SK-N-SH treated with all-trans-retinoic acid at 6 μM for 48 hours (cell line): ENCODE measurements at regions not wholly inside any gene's neighbourhood (a gene's known extent, or its start where the extent isn't known, plus 50 kb on each side); places are given as distances from the start of the nearest gene placed in this dataset.

Experiments used
- ATAC-seq: fragments of 200-7000 bp; cut with Tn5 transposase; 3 replicates; pipeline ENCODE4 v1.9.1; 2020; ENCODE audit warnings: mild to moderate bottlenecking, moderate library complexity
- ARNTL ChIP-seq: fragments of 450-650 bp; formaldehyde crosslinking; IDR thresholded peaks from 2 replicates; pipeline ENCODE4 v1.5.0; 2020; ENCODE audit warnings: low read depth, mild to moderate bottlenecking, moderate library complexity, borderline replicate concordance
- BACH2 ChIP-seq: fragments of 250-450 bp; sonication (Bioruptor Pico); IDR thresholded peaks from 2 replicates; pipeline ENCODE4 v1.9.0; 2021; ENCODE audit warnings: mild to moderate bottlenecking, borderline replicate concordance
- CSDC2 ChIP-seq: fragments of 250-450 bp; sonication (Bioruptor Pico); IDR thresholded peaks from 2 replicates; pipeline ENCODE4 v1.5.0; 2020; ENCODE audit warnings: mild to moderate bottlenecking, moderate library complexity
- ESRRG ChIP-seq: fragments of 250-450 bp; sonication (Bioruptor Pico); IDR thresholded peaks from 2 replicates; pipeline ENCODE4 v1.6.1; 2021; ENCODE audit warnings: mild to moderate bottlenecking
- GLIS3 ChIP-seq: fragments of 250-450 bp; sonication (Bioruptor Pico); IDR thresholded peaks from 2 replicates; pipeline ENCODE4 v1.5.0; 2020; ENCODE audit warnings: mild to moderate bottlenecking, moderate library complexity
- ISL1 ChIP-seq: fragments of 250-450 bp; sonication (Bioruptor Pico); IDR thresholded peaks from 2 replicates; pipeline ENCODE4 v2.1.2; 2022; ENCODE audit warnings: mild to moderate bottlenecking, moderate library complexity
- PPARA ChIP-seq: fragments of 250-450 bp; sonication (Bioruptor Pico); IDR thresholded peaks from 2 replicates; pipeline ENCODE4 v1.5.0; 2020; ENCODE audit warnings: mild to moderate bottlenecking, borderline replicate concordance
- RARB ChIP-seq: fragments of 250-450 bp; sonication (Bioruptor Pico); IDR thresholded peaks from 2 replicates; pipeline ENCODE4 v1.8.0; 2021; ENCODE audit warnings: mild to moderate bottlenecking, moderate library complexity
- TCF4 ChIP-seq: fragments of 250-450 bp; sonication (Bioruptor Pico); IDR thresholded peaks from 2 replicates; pipeline ENCODE4 v1.8.0; 2021; ENCODE audit warnings: mild to moderate bottlenecking, moderate library complexity, borderline replicate concordance
- TOX ChIP-seq: fragments of 250-450 bp; sonication (Bioruptor Pico); IDR thresholded peaks from 2 replicates; pipeline ENCODE4 v1.8.0; 2021; ENCODE audit warnings: mild to moderate bottlenecking, moderate library complexity, borderline replicate concordance
- ZC3H10 ChIP-seq: fragments of 250-450 bp; sonication (Bioruptor Pico); IDR thresholded peaks from 2 replicates; pipeline ENCODE4 v1.5.1; 2021; ENCODE audit warnings: mild to moderate bottlenecking, moderate library complexity
- ZFP3 ChIP-seq: fragments of 250-450 bp; sonication (Bioruptor Pico); IDR thresholded peaks from 2 replicates; pipeline ENCODE4 v1.5.0; 2020; ENCODE audit warnings: mild to moderate bottlenecking, moderate library complexity
- ZFP30 ChIP-seq: fragments of 450-650 bp; formaldehyde crosslinking; IDR thresholded peaks from 2 replicates; pipeline ENCODE4 v1.5.0; 2022; ENCODE audit warnings: mild to moderate bottlenecking, moderate library complexity
- ZNF565 ChIP-seq: fragments of 450-650 bp; formaldehyde crosslinking; conservative IDR thresholded peaks from 2 replicates; pipeline ENCODE4 v1.5.0; 2020; ENCODE audit warnings: low read depth, mild to moderate bottlenecking, moderate library complexity
- ZNF70 ChIP-seq: fragments of 450-650 bp; formaldehyde crosslinking; IDR thresholded peaks from 2 replicates; pipeline ENCODE4 v1.5.0; 2020; ENCODE audit warnings: mild to moderate bottlenecking, moderate library complexity
- ZNF8 ChIP-seq: fragments of 450-650 bp; formaldehyde crosslinking; IDR thresholded peaks from 2 replicates; pipeline ENCODE4 v1.5.0; 2020; ENCODE audit warnings: mild to moderate bottlenecking, moderate library complexity
- TF ChIP-seq, protein P1 (sequence below): fragments of 250-450 bp; sonication (Bioruptor Pico); IDR thresholded peaks from 2 replicates; pipeline ENCODE4 v1.8.0; 2020; ENCODE audit warnings: mild to moderate bottlenecking, moderate library complexity, borderline replicate concordance
- TF ChIP-seq, protein P2 (sequence below): fragments of 250-450 bp; sonication (Bioruptor Pico); IDR thresholded peaks from 2 replicates; pipeline ENCODE4 v1.5.0; 2020; ENCODE audit warnings: mild to moderate bottlenecking, moderate library complexity
- TF ChIP-seq, protein P3 (sequence below): fragments of 250-450 bp; sonication (Bioruptor Pico); IDR thresholded peaks from 2 replicates; pipeline ENCODE4 v1.5.1; 2021; ENCODE audit warnings: mild to moderate bottlenecking, moderate library complexity
- TF ChIP-seq, protein P4 (sequence below): fragments of 250-450 bp; sonication (Bioruptor Pico); IDR thresholded peaks from 2 replicates; pipeline ENCODE4 v1.5.1; 2020; ENCODE audit warnings: low read depth, mild to moderate bottlenecking, moderate library complexity
- TF ChIP-seq, protein P5 (sequence below): fragments of 250-450 bp; sonication (Bioruptor Pico); IDR thresholded peaks from 2 replicates; pipeline ENCODE4 v1.8.0; 2021; ENCODE audit warnings: low read depth, mild to moderate bottlenecking, moderate library complexity, borderline replicate concordance

DNA sequence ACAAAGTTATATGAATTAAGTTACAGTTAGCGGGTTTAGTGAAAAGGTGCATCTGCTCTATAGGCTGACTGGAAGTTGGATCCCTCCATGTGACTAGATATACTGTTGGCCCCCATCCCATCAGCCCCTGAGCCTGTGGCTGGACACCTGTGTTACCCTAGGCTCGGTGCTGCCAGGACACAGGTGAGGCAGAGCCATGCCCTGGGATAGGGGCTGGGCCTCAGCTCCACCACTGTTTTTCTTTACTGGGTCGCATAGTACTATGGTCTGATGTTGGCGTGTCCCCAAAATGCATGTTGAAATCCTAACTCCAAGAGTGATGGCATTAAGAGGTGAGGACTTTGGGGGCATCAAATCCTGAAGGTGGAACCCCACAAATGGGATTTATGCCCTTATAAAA lies 638.6 kb upstream of the ID2 start:
- no peak for ATAC-seq
- TF ChIP-seq TCF4 (no peak), ZNF70 (CRISPR knock-in tag) (no peak), ZFP30 (CRISPR knock-in tag) (no peak), ISL1 (no peak), CSDC2 (no peak), RARB (CRISPR knock-in tag) (no peak), ZFP3 (CRISPR knock-in tag) (no peak), PPARA (no peak), ZNF565 (CRISPR knock-in tag) (no peak), TOX (no peak), GLIS3 (no peak), ESRRG (CRISPR knock-in tag) (no peak), ARNTL (CRISPR knock-in tag) (no peak), ZC3H10 (no peak)
- TF ChIP-seq, protein P1, sequence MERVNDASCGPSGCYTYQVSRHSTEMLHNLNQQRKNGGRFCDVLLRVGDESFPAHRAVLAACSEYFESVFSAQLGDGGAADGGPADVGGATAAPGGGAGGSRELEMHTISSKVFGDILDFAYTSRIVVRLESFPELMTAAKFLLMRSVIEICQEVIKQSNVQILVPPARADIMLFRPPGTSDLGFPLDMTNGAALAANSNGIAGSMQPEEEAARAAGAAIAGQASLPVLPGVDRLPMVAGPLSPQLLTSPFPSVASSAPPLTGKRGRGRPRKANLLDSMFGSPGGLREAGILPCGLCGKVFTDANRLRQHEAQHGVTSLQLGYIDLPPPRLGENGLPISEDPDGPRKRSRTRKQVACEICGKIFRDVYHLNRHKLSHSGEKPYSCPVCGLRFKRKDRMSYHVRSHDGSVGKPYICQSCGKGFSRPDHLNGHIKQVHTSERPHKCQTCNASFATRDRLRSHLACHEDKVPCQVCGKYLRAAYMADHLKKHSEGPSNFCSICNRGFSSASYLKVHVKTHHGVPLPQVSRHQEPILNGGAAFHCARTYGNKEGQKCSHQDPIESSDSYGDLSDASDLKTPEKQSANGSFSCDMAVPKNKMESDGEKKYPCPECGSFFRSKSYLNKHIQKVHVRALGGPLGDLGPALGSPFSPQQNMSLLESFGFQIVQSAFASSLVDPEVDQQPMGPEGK, result no peak
- TF ChIP-seq, protein P2, sequence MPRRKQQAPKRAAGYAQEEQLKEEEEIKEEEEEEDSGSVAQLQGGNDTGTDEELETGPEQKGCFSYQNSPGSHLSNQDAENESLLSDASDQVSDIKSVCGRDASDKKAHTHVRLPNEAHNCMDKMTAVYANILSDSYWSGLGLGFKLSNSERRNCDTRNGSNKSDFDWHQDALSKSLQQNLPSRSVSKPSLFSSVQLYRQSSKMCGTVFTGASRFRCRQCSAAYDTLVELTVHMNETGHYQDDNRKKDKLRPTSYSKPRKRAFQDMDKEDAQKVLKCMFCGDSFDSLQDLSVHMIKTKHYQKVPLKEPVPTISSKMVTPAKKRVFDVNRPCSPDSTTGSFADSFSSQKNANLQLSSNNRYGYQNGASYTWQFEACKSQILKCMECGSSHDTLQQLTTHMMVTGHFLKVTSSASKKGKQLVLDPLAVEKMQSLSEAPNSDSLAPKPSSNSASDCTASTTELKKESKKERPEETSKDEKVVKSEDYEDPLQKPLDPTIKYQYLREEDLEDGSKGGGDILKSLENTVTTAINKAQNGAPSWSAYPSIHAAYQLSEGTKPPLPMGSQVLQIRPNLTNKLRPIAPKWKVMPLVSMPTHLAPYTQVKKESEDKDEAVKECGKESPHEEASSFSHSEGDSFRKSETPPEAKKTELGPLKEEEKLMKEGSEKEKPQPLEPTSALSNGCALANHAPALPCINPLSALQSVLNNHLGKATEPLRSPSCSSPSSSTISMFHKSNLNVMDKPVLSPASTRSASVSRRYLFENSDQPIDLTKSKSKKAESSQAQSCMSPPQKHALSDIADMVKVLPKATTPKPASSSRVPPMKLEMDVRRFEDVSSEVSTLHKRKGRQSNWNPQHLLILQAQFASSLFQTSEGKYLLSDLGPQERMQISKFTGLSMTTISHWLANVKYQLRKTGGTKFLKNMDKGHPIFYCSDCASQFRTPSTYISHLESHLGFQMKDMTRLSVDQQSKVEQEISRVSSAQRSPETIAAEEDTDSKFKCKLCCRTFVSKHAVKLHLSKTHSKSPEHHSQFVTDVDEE (CRISPR knock-in tag), result no peak
- TF ChIP-seq, protein P3, sequence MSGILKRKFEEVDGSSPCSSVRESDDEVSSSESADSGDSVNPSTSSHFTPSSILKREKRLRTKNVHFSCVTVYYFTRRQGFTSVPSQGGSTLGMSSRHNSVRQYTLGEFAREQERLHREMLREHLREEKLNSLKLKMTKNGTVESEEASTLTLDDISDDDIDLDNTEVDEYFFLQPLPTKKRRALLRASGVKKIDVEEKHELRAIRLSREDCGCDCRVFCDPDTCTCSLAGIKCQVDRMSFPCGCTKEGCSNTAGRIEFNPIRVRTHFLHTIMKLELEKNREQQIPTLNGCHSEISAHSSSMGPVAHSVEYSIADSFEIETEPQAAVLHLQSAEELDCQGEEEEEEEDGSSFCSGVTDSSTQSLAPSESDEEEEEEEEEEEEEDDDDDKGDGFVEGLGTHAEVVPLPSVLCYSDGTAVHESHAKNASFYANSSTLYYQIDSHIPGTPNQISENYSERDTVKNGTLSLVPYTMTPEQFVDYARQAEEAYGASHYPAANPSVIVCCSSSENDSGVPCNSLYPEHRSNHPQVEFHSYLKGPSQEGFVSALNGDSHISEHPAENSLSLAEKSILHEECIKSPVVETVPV (CRISPR knock-in tag), result no peak
- TF ChIP-seq, protein P4, sequence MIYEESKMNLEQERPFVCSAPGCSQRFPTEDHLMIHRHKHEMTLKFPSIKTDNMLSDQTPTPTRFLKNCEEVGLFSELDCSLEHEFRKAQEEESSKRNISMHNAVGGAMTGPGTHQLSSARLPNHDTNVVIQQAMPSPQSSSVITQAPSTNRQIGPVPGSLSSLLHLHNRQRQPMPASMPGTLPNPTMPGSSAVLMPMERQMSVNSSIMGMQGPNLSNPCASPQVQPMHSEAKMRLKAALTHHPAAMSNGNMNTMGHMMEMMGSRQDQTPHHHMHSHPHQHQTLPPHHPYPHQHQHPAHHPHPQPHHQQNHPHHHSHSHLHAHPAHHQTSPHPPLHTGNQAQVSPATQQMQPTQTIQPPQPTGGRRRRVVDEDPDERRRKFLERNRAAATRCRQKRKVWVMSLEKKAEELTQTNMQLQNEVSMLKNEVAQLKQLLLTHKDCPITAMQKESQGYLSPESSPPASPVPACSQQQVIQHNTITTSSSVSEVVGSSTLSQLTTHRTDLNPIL, result no peak
- TF ChIP-seq, protein P5, sequence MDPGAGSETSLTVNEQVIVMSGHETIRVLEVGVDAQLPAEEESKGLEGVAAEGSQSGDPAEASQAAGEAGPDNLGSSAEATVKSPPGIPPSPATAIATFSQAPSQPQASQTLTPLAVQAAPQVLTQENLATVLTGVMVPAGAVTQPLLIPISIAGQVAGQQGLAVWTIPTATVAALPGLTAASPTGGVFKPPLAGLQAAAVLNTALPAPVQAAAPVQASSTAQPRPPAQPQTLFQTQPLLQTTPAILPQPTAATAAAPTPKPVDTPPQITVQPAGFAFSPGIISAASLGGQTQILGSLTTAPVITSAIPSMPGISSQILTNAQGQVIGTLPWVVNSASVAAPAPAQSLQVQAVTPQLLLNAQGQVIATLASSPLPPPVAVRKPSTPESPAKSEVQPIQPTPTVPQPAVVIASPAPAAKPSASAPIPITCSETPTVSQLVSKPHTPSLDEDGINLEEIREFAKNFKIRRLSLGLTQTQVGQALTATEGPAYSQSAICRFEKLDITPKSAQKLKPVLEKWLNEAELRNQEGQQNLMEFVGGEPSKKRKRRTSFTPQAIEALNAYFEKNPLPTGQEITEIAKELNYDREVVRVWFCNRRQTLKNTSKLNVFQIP, result no peak

DNA sequence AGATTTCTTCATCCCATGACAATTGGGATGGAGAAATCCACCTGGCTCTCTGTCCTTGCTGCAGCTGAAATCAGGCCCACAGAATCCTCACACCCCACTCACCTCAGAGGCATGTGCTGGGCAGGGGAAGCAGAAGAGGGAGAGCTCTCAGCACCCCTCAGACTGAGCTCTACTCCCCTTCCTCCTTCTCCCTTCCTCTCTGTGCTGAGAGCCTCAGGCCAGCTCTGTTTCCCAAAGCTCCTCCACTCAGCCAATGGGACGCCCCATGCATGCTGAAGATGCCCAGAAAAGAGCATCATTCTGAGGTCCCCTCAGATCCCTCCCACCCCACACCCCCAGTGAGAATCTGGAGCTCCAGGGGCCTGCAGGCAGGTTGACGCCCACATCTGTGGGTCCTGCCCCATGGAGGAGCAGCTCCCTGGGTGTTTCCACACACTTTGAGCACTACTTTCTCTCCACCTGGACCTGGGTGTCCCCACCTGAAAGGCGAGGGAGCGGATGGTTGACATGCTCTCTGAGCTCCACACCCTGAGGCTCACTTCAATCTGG lies 637.7 kb upstream of the ID2 start:
- TF ChIP-seq ZNF565 (CRISPR knock-in tag), result no peak
- TF ChIP-seq, protein P5, result no peak
- TF ChIP-seq, all 23 proteins: peak for 0
- no peak for ATAC-seq

DNA sequence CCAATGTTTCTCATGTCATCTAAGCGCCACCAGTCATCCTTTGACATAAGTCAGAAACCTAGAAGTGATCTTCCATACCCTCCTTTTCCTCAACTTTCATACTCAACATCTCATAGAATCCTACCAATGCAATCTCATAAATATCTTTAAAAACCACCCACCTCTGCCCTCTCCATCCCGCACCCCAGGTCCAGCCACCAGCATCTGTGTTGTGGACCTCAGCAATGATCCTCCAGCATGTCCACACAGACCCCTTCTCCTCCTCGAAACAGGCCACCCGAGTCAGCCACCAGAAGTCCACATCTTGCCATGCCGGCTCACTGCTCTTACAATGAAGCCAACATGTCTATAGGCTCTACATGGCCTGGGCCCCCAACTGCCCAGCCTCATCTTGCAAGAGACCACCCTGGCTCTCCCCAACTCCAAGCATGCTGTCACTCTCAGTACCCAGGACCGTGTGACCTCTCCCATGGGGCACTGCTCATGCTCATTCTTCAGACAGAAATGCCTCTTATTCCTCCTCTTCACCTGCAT lies 636.7 kb upstream of the ID2 start:
- no peak for ATAC-seq
- TF ChIP-seq BACH2, result no peak
- no peak for TF ChIP-seq ZNF70 (CRISPR knock-in tag)
- TF ChIP-seq, protein P3 (CRISPR knock-in tag), result no peak
- TF ChIP-seq GLIS3, result no peak
- no peak for TF ChIP-seq ZNF8
- no peak for TF ChIP-seq ZFP3 (CRISPR knock-in tag)
- TF ChIP-seq, protein P5, result no peak
- TF ChIP-seq ISL1, result no peak
- TF ChIP-seq ARNTL (CRISPR knock-in tag), result no peak
- TF ChIP-seq TCF4, result no peak
